ENCODE measurements at regions not wholly inside any gene's neighbourhood (a gene's known extent, or its start where the extent isn't known, plus 50 kb on each side); places are given as distances from the start of the nearest gene placed in this dataset.

DNA sequence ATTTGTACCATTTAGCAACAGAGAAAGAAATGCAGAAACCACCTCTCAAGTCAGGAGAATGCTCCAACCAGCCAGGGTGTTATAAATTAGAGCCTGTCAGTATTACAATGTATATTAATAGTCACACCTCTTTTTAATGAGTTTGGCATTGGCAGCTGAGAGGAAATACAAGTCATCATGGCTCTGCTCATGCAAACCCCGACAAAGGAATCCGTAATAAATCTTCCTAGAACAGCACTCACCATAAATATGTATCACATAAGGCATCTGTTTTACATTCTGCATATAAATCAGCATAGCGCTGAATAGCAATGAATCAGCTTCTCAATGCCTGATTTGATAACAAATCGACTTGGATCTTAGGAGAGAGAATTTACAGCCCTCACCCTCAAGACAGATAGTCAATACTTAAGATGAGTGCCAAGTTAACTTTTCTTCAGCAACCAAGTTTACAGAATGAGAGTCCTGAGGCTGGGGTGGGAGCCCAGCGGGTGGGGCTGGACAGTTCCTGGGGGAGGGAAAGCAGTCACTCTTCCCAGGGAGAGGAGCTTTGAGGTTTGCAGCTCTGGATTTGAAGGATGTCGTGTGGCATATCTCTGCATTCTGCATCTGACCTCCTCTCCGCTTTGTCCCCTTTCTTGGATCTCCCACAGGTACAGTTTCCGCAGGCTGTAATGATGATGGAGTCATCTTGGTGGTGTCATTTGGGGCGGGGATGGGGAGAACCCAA is 1034.4 kb upstream of the NR2F2 start:
- DNase-seq, result no peak

- peak in 1 of 2 experiments; percentile 69 for DNase-seq
Measured at GRCh38 chr15:95296643-95297042, 1033.9 kb upstream of the NR2F2 start.

- no peak for DNase-seq
Measured at GRCh38 chr15:95298729-95299128, 1031.8 kb upstream of the NR2F2 start.

DNA sequence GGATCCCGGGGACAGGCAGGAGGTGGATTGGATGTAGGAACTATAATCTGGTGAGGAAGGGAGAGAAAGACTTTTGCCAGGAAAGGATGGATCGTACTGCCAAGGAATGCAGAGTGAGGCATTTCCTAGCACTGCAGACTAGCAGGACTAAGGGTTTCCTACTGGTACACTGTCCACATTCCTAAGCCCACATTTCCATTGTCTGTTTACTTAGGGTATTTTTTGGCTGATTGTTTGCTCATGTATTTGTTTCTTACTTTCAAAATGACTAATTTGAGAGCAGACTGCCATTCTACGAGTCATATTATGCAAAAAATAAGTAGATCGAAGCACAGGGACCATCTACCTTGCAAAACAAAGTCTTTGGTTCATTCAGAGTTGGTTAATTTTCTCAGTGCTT is 1029.5 kb upstream of the NR2F2 start:
- DNase-seq, result no peak

- peak in 1 of 2 experiments; percentile 56 for DNase-seq
Measured at GRCh38 chr15:95302206-95302605, 1028.3 kb upstream of the NR2F2 start.

- DNase-seq, result no peak
Measured at GRCh38 chr15:95302809-95303208, 1027.7 kb upstream of the NR2F2 start.

GRCh38 chr15:95303713-95304112 is 1026.8 kb upstream of the NR2F2 start:
- peak in 1 of 2 experiments; percentile 11 for DNase-seq

- DNase-seq, result peak in 1 of 2 experiments; percentile 71
Measured at GRCh38 chr15:95304151-95304946, 1026.2 kb upstream of the NR2F2 start.

DNA sequence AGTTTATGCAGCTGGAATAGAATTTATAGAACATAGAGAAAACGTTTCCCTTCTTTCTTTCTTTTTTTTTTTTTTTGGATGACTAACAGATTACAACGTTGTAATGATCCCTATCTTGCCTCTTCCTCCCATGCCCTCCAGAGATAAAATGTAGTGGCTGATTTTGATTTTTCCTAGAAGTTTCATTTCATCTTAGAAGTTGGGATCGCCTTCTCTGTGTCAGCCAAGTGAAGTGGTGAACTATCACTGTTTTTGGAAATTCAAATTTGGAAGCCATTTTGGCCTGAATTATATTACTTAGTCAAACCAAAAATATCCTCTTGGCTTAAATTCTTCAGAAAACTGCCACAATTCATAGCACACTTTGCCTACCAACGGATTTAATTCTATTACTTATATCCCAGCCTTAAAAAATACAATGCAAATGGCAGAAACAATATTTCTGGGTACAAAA is 1025.5 kb upstream of the NR2F2 start:
- no peak for DNase-seq

GRCh38 chr15:95307115-95307514 is 1023.4 kb upstream of the NR2F2 start:
- no peak for DNase-seq

DNA sequence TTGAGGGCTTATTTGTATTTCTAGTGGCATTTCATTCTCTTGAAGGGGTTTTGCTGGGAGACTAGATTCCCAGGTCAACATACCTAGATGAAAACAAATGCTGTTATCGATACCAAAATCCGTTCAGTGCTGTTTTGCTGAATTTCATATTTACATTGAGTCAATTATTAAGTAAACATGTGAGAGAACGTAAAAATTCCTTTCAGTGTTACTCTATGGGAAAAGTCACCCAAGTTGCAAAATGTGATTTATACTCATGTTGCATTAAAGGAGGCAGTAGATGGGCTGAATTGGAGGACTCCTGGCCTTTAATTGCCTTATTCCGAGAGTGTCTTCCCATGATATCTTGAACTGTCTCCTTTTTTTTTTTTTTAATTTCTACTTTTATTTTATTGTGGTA is 1011.3 kb upstream of the NR2F2 start:
- no peak for DNase-seq

DNA sequence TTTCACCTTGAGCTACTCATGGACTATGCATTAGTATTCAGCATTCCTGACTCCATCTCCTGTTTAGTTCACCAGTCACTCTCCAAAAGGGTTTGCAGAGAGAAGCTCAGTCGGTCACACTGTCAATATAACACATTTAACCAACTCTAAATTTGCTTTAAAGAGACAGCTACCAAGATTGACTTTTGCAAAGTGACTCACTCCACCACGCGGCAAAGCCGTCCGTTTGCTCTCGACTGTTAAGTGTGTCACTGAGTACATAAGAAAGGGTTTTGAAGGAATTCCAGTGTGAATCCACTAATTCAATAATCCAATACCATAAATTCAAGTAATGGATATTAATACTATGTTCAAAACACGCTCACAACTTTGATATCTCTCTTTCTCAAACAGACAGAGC is 1006.7 kb upstream of the NR2F2 start:
- no peak for DNase-seq

DNA sequence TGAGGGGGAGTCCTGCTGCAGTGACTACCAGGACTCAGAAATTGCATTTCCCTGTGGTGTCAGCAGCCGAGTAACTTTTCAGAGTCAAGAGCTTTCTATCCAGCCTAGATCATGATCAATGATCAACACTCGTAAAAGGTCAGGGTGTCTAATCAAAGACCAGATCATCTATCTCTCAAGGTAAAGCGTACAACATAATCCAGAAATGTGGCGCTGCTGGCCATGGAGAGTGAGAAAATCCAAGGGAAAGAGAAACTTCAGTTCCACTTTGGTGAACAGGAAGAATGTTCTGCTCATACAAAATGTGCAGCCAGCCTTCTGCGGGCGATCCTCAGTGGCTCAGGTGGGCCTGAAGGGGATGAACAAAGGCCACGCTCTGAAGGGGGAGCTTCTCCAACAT is 1005.8 kb upstream of the NR2F2 start:
- no peak for DNase-seq

DNA sequence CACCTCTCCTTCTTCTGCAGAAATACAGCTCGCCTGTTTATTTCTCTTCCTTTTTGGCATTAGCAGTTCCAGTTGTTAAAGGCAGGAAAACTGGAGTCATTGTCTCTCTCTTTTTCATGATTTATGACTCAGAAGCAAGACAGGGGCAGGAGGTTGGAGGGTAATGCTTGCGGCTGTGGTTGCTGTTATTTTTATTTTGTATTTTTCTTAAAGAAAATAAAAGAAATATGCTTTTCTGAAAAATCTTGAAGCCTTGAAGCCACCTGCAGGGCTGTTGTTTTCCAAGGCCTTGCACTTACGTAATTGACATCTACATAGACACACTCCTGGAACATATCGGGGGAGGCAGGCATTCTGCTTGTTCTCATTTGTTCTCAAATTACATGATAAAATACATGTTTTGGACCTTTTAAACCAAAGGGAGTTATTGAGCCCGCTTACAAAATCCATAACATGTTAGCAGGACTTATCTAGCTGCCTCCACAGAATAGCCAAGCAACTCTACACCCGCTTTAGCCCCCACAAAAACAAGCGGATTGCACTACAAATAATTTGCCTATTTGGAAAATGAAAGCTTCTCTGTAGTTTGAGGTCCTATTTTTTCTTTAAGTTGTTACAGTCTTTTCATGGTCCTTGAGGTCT is 1004.6 kb upstream of the NR2F2 start:
- no peak for DNase-seq

DNA sequence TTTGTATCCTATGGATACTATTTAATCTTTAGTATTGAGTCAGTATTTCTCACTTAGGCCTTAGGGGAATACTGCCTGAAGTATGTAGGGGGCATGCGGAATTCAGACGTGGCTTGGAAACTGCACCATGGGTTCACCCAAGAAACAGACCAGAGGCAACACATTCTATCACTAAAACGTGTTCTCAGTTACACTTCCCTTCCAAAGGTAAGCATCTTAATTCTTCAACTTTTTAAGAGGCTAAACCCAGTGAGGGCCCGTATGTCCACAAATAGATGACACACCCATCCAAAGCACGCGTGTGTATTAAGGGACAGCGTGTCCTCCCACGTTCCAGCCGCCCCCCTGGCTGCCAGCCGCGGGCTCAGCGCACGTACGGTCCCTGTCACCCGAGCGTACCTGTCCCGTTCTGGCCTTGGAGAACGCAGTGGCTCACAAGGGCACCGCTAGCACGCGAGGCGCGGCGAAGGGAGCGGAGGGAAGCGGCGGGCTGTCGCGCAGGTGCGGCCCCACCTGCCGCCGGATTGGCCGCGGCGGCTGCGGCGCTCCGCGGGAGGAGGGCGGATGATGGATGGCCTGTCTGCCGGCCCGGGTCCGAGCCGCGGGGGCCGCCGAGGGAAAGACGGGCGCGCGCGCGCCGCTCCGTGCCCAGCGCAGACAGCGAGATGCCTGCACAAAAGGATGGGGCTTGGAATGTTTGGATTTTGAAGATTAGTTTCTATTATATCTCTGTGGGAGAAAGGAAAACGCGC is 1003.9 kb upstream of the NR2F2 start:
- peak; percentile 38 to 81 for DNase-seq

- DNase-seq, result no peak
Measured at GRCh38 chr15:95327183-95327525, 1003.3 kb upstream of the NR2F2 start.

GRCh38 chr15:95327661-95328060 is 1002.8 kb upstream of the NR2F2 start:
- no peak for DNase-seq

DNA sequence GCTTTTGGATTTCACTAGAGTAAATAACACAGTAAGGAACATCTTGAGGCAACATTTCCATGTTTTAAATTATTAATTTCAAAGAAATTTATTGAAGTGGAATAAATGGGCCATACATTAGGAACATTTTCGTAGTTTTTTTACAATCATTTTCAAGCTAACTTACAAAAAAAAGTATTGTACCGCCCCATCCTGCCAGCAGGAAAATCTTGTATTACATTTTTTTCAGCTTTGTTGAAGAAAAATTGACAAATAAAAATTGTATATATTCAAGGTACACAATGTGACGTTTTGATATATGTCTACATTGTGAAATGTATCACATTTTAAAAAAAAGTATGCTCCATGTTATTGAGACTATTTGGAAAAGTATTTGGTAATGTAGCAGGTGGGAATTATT is 1001.9 kb upstream of the NR2F2 start:
- no peak for DNase-seq

GRCh38 chr15:95329362-95329761 is 1001.1 kb upstream of the NR2F2 start:
- no peak for DNase-seq

- no peak for DNase-seq
Measured at GRCh38 chr15:95341686-95342085, 988.8 kb upstream of the NR2F2 start.

GRCh38 chr15:95345867-95346266 is 984.6 kb upstream of the NR2F2 start:
- DNase-seq, result no peak

- no peak for DNase-seq
Measured at GRCh38 chr15:95346721-95347475, 983.6 kb upstream of the NR2F2 start.
